Hepatocyte (in vitro differentiated cells): ENCODE measurements at regions not wholly inside any gene's neighbourhood (a gene's known extent, or its start where the extent isn't known, plus 50 kb on each side); places are given as distances from the start of the nearest gene placed in this dataset.

ENCODE experiments used
- CTCF ChIP-seq: fragments of 200-600 bp; sonication (generic); IDR thresholded peaks from 2 replicates; pipeline ENCODE4 v1.5.1; 2016; ENCODE audit warnings: antibody characterized with exemption, mild to moderate bottlenecking; ENCODE audit not compliant: poor library complexity
- EZH2 ChIP-seq: fragments of 200-600 bp; sonication (generic); IDR thresholded peaks from 2 replicates; pipeline ENCODE4 v1.6.1; 2016; ENCODE audit warnings: antibody characterized with exemption, mild to moderate bottlenecking, borderline replicate concordance

- no peak for TF ChIP-seq EZH2
- no peak for TF ChIP-seq CTCF
These were observed 356.4 kb downstream of the NR2F1-AS1 start for GRCh38 chr5:93224624-93225023.
